ENCODE measurements at regions not wholly inside any gene's neighbourhood (a gene's known extent, or its start where the extent isn't known, plus 50 kb on each side); places are given as distances from the start of the nearest gene placed in this dataset.

DNA sequence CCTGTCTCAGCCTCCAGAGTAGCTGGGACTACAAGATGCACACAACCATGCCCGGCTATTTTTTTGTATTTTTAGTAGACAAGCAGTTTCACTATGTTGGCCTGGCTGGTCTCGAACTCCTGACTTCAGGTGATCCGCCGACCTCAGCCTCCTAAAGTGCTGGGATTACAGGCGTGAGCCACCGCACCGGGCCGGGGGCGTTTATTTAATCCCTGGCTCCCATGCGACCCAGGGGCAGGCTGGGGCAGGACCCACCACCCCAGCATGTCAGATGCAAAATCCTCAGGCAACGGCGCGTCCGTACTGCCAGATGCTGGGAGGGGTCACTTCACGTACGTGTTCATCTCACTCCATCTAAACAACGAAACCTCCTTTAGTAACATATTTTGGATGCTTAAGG lies 518.7 kb upstream of the NOX3 start:
- no peak for DNase-seq
- Histone ChIP-seq H3K27ac (ENCODE audit: insufficient read depth, low read length, poor library complexity, severe bottlenecking) (no peak overlapping the region), H3K27me3 (ENCODE audit: control insufficient read depth, insufficient read depth, low read length) (no peaks in the 10 kb centered on the region), H3K4me3 (ENCODE audit: low read depth, low read length) (no peak overlapping the region), H3K36me3 (ENCODE audit: control insufficient read depth, insufficient read depth, low read length) (no peaks in the 10 kb centered on the region), H3K4me1 (ENCODE audit: control insufficient read depth, insufficient read depth, low read length, poor library complexity, severe bottlenecking) (no peaks in the 10 kb centered on the region), H3K9me3 (ENCODE audit: control insufficient read depth in 2 of 2, low read length in 2 of 2) (no peaks in the 10 kb centered on the region)
- ATAC-seq (ENCODE audit: low read depth in 2 of 2) = no peak
- Mint-ChIP-seq H3K9me3 (peaks cover 0 to 2% (median 0%) of the 10 kb centered on the region in 7 donors), H3K27me3 (peaks cover 8% of the 10 kb centered on the region), H3K4me1 (peaks cover 0 to 16% (median 13%) of the 10 kb centered on the region in 4 donors), H3K4me3 (peak overlapping the region in 2 of 4 donors; percentile 21 to 44), H3K36me3 (no peaks in the 10 kb centered on the region), H3K27ac (peak overlapping the region in 1 of 3 donors; percentile 7)

DNA sequence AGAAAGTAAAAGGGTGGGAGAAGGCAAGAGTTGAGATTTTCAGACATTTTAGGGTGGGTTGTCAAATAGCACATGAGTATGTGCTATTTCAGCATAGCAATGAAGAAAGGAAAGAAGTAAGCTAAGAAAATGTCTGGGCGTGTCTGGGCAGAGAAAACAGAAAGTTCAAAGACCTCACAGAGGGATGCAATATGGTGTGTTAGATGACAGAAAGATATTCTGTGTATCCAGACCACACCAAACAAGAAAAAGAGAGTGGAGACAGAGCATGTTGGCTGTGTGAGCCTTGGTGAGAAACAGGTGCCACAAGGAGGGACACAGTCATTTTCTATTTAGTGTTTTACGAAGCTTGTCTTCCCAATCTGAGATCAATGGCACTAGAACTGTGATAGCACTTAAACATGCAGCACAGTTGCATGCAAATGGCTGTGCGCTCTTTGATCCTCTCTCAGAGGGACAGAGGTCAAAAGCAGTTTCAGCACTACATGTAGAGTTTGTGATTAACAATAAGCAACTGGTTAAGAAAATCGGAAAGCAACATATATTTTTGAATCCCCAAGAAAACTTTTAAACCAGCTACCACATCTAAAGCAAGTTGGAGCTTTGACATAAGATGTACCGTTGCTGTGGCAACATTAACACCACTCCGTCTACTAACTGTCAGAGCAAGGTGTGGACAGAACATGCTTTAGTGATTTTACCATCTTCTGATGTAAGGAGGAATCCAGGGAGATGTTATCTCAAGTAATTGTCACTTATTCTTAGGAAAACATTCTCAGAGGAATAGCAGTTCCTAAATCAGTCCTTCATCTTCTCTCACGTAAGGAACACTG lies 515.5 kb upstream of the NOX3 start:
- Mint-ChIP-seq H3K4me1 (peaks cover 0 to 16% (median 13%) of the 10 kb centered on the region in 4 donors), H3K9me3 (peaks cover 0 to 2% (median 0%) of the 10 kb centered on the region in 7 donors), H3K27ac (peak overlapping the region in 1 of 3 donors; percentile 1), H3K4me3 (no peak overlapping the region), H3K36me3 (no peaks in the 10 kb centered on the region), H3K27me3 (peaks cover 8% of the 10 kb centered on the region)
- Histone ChIP-seq H3K4me3 (ENCODE audit: low read depth, low read length) (no peak overlapping the region), H3K36me3 (ENCODE audit: control insufficient read depth, insufficient read depth, low read length) (no peaks in the 10 kb centered on the region), H3K27ac (ENCODE audit: insufficient read depth, low read length, poor library complexity, severe bottlenecking) (no peak overlapping the region), H3K27me3 (ENCODE audit: control insufficient read depth, insufficient read depth, low read length) (no peaks in the 10 kb centered on the region), H3K4me1 (ENCODE audit: control insufficient read depth, insufficient read depth, low read length, poor library complexity, severe bottlenecking) (no peaks in the 10 kb centered on the region), H3K9me3 (ENCODE audit: control insufficient read depth in 2 of 2, low read length in 2 of 2) (no peaks in the 10 kb centered on the region)
- DNase-seq (no peak), ATAC-seq (ENCODE audit: low read depth in 2 of 2) (no peak)

DNA sequence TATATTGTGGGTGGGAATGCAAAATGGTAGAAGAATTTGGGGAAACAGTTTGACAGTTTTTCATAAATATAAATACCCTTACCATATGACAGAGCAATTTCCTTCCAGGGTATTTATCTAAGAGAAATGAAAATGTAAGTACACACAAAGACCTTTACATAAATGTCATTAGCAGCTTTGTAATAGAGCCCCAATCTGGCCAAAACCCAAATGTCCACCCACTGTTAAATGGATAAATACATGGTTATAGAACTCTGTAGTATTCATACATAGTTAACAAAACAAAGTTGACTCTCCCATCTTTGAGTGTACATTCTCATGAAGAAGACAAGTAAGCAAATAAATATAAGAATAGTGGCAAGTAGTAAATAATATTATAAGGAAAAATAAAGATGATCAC lies 514.8 kb upstream of the NOX3 start:
- H3K27ac Mint-ChIP-seq = peak overlapping the region in 1 of 3 donors; percentile 1
- no peaks in the 10 kb centered on the region for H3K27me3 ChIP-seq (ENCODE audit: control insufficient read depth, insufficient read depth, low read length)
- no peaks in the 10 kb centered on the region for H3K36me3 Mint-ChIP-seq
- no peak for DNase-seq
- H3K36me3 ChIP-seq (ENCODE audit: control insufficient read depth, insufficient read depth, low read length) = no peaks in the 10 kb centered on the region
- no peak overlapping the region for H3K4me3 ChIP-seq (ENCODE audit: low read depth, low read length)
- H3K9me3 ChIP-seq (ENCODE audit: control insufficient read depth in 2 of 2, low read length in 2 of 2) = no peaks in the 10 kb centered on the region
- H3K4me1 Mint-ChIP-seq = peaks cover 0 to 16% (median 13%) of the 10 kb centered on the region in 4 donors
- ATAC-seq (ENCODE audit: low read depth in 2 of 2) = no peak
- no peak overlapping the region for H3K4me3 Mint-ChIP-seq
- peaks cover 0 to 2% (median 0%) of the 10 kb centered on the region in 7 donors for H3K9me3 Mint-ChIP-seq
- H3K4me1 ChIP-seq (ENCODE audit: control insufficient read depth, insufficient read depth, low read length, poor library complexity, severe bottlenecking) = no peaks in the 10 kb centered on the region
- no peak overlapping the region for H3K27ac ChIP-seq (ENCODE audit: insufficient read depth, low read length, poor library complexity, severe bottlenecking)
- peaks cover 8% of the 10 kb centered on the region for H3K27me3 Mint-ChIP-seq

DNA sequence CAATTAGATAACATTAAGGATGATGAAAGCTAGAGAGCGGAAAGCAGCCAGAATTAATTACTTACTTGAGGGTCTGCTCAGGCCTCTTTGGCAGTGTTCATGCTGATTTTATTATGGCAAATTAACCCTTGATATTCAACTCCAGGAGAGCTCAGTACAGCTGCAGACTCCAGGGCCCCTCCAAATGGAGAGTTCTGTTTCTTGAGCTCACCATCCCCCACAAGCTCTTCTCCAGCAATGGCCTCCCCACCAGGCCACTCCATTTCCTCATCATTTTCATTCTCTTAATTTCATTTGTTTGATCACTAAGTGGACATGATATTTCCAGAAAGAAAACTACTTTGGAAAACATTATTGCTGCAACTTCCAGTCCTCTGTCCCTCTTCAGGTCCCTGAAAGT lies 513.3 kb upstream of the NOX3 start:
- H3K4me1 ChIP-seq (ENCODE audit: control insufficient read depth, insufficient read depth, low read length, poor library complexity, severe bottlenecking) = no peaks in the 10 kb centered on the region
- no peak overlapping the region for H3K4me3 ChIP-seq (ENCODE audit: low read depth, low read length)
- H3K27me3 Mint-ChIP-seq = peaks cover 8% of the 10 kb centered on the region
- H3K27ac Mint-ChIP-seq = no peak overlapping the region
- H3K36me3 Mint-ChIP-seq = no peaks in the 10 kb centered on the region
- H3K36me3 ChIP-seq (ENCODE audit: control insufficient read depth, insufficient read depth, low read length) = no peaks in the 10 kb centered on the region
- no peak overlapping the region for H3K27ac ChIP-seq (ENCODE audit: insufficient read depth, low read length, poor library complexity, severe bottlenecking)
- H3K9me3 ChIP-seq (ENCODE audit: control insufficient read depth in 2 of 2, low read length in 2 of 2) = no peaks in the 10 kb centered on the region
- H3K9me3 Mint-ChIP-seq = peaks cover 0 to 2% (median 0%) of the 10 kb centered on the region in 7 donors
- ATAC-seq (ENCODE audit: low read depth in 2 of 2) = no peak
- H3K4me3 Mint-ChIP-seq = no peak overlapping the region
- H3K27me3 ChIP-seq (ENCODE audit: control insufficient read depth, insufficient read depth, low read length) = no peaks in the 10 kb centered on the region
- no peak for DNase-seq
- peaks cover 0 to 16% (median 12%) of the 10 kb centered on the region in 4 donors for H3K4me1 Mint-ChIP-seq

GRCh38 chr6:155967322-155967721 lies 511.7 kb upstream of the NOX3 start:
- peaks cover 0 to 5% (median 1%) of the 10 kb centered on the region in 7 donors for H3K9me3 Mint-ChIP-seq
- H3K4me1 Mint-ChIP-seq = peaks cover 0 to 7% (median 3%) of the 10 kb centered on the region in 4 donors
- Histone ChIP-seq H3K27me3 (ENCODE audit: control insufficient read depth, insufficient read depth, low read length) (no peaks in the 10 kb centered on the region), H3K9me3 (ENCODE audit: control insufficient read depth in 2 of 2, low read length in 2 of 2) (no peaks in the 10 kb centered on the region), H3K36me3 (ENCODE audit: control insufficient read depth, insufficient read depth, low read length) (no peaks in the 10 kb centered on the region), H3K4me1 (ENCODE audit: control insufficient read depth, insufficient read depth, low read length, poor library complexity, severe bottlenecking) (no peaks in the 10 kb centered on the region), H3K4me3 (ENCODE audit: low read depth, low read length) (no peak overlapping the region), H3K27ac (ENCODE audit: insufficient read depth, low read length, poor library complexity, severe bottlenecking) (no peak overlapping the region)
- H3K27ac Mint-ChIP-seq = no peak overlapping the region
- peaks cover 8% of the 10 kb centered on the region for H3K27me3 Mint-ChIP-seq
- ATAC-seq (ENCODE audit: low read depth in 2 of 2) = no peak
- no peaks in the 10 kb centered on the region for H3K36me3 Mint-ChIP-seq
- DNase-seq = no peak
- H3K4me3 Mint-ChIP-seq = no peak overlapping the region

GRCh38 chr6:155964544-155964943 lies 508.9 kb upstream of the NOX3 start:
- DNase-seq = no peak
- Histone ChIP-seq H3K4me3 (ENCODE audit: low read depth, low read length) (no peak overlapping the region), H3K27ac (ENCODE audit: insufficient read depth, low read length, poor library complexity, severe bottlenecking) (no peak overlapping the region), H3K4me1 (ENCODE audit: control insufficient read depth, insufficient read depth, low read length, poor library complexity, severe bottlenecking) (no peaks in the 10 kb centered on the region), H3K9me3 (ENCODE audit: control insufficient read depth in 2 of 2, low read length in 2 of 2) (no peaks in the 10 kb centered on the region), H3K36me3 (ENCODE audit: control insufficient read depth, insufficient read depth, low read length) (no peaks in the 10 kb centered on the region), H3K27me3 (ENCODE audit: control insufficient read depth, insufficient read depth, low read length) (no peaks in the 10 kb centered on the region)
- no peaks in the 10 kb centered on the region for H3K36me3 Mint-ChIP-seq
- no peaks in the 10 kb centered on the region for H3K4me1 Mint-ChIP-seq
- no peak for ATAC-seq (ENCODE audit: low read depth in 2 of 2)
- H3K27me3 Mint-ChIP-seq = no peaks in the 10 kb centered on the region
- no peak overlapping the region for H3K4me3 Mint-ChIP-seq
- H3K9me3 Mint-ChIP-seq = peaks cover 0 to 11% (median 4%) of the 10 kb centered on the region in 7 donors
- H3K27ac Mint-ChIP-seq = no peak overlapping the region

DNA sequence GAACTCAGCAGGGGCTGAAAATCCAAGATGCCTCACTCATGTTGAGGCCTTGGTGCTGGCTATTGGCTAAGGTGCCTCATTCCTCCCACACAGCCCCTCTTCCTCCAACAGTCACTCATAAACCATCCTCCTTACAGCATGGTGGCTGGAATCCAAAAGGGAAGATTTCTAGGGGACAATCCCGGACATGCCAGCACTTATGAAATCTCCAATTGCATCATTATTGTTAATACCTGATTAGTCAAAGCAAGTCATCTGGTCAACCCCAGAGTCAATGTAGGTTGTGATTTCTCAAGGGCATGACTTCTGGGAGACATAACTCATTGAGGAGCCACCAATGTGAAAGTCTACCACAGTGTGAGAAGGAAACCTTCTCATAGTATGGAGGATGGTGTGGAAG lies 506.6 kb upstream of the NOX3 start:
- no peak for DNase-seq

More for the DNA sequence above, 506.6 kb upstream of the NOX3 start:
- no peak overlapping the region for H3K27ac ChIP-seq (ENCODE audit: insufficient read depth, low read length, poor library complexity, severe bottlenecking)
- no peaks in the 10 kb centered on the region for H3K36me3 ChIP-seq (ENCODE audit: control insufficient read depth, insufficient read depth, low read length)
- no peak for ATAC-seq (ENCODE audit: low read depth in 2 of 2)
- Mint-ChIP-seq H3K36me3 (no peaks in the 10 kb centered on the region), H3K27ac (no peak overlapping the region), H3K4me1 (no peaks in the 10 kb centered on the region), H3K9me3 (peaks cover 0 to 11% (median 4%) of the 10 kb centered on the region in 7 donors), H3K4me3 (no peak overlapping the region), H3K27me3 (no peaks in the 10 kb centered on the region)
- no peaks in the 10 kb centered on the region for H3K9me3 ChIP-seq (ENCODE audit: control insufficient read depth in 2 of 2, low read length in 2 of 2)
- no peaks in the 10 kb centered on the region for H3K27me3 ChIP-seq (ENCODE audit: control insufficient read depth, insufficient read depth, low read length)
- H3K4me1 ChIP-seq (ENCODE audit: control insufficient read depth, insufficient read depth, low read length, poor library complexity, severe bottlenecking) = no peaks in the 10 kb centered on the region
- no peak overlapping the region for H3K4me3 ChIP-seq (ENCODE audit: low read depth, low read length)

Data from CD4-positive, CD25-positive, alpha-beta regulatory T cell (primary cell).